DOHH2 (cell line): ENCODE measurements at regions not wholly inside any gene's neighbourhood (a gene's known extent, or its start where the extent isn't known, plus 50 kb on each side); places are given as distances from the start of the nearest gene placed in this dataset.

Source experiments
- EZH2phosphoT487 ChIP-seq: fragments of 200-600 bp; sonication (generic); IDR thresholded peaks from 2 replicates; pipeline ENCODE4 v1.6.1; 2017; ENCODE audit warnings: borderline replicate concordance, mild to moderate bottlenecking, antibody characterized with exemption, low read length, moderate library complexity, mixed read lengths
- TF ChIP-seq, protein P1 (sequence below): fragments of 200-600 bp; sonication (generic); IDR thresholded peaks from one replicate; pipeline ENCODE4 v1.5.1; 2014; ENCODE audit warnings: antibody characterized with exemption, mild to moderate bottlenecking, low read depth, low read length; ENCODE audit not compliant: poor library complexity, severe bottlenecking

DNA sequence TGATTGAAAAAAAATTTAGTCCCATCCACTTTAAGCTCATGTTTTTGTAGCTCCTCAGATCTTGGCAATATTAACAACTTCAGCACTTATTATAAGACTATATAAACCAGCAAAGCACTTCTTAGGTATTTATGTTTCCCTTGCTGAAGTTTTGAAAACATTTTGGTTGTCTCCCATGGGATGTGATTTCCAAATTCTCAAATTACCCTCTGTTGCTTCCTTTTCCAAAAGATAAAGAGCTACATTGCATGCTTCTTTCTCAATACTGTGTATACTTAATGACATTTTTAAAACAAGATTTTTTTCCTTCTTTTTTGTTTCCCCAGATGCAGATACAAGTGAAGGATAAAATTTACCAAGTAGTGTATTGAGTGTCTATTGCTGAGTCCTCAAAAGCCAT, 567.1 kb downstream of the CSNK1G3 start:
- TF ChIP-seq, protein P1, sequence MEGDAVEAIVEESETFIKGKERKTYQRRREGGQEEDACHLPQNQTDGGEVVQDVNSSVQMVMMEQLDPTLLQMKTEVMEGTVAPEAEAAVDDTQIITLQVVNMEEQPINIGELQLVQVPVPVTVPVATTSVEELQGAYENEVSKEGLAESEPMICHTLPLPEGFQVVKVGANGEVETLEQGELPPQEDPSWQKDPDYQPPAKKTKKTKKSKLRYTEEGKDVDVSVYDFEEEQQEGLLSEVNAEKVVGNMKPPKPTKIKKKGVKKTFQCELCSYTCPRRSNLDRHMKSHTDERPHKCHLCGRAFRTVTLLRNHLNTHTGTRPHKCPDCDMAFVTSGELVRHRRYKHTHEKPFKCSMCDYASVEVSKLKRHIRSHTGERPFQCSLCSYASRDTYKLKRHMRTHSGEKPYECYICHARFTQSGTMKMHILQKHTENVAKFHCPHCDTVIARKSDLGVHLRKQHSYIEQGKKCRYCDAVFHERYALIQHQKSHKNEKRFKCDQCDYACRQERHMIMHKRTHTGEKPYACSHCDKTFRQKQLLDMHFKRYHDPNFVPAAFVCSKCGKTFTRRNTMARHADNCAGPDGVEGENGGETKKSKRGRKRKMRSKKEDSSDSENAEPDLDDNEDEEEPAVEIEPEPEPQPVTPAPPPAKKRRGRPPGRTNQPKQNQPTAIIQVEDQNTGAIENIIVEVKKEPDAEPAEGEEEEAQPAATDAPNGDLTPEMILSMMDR: no peak
- no peak for TF ChIP-seq EZH2phosphoT487
